Tibial artery (tissue), 4 donors: ENCODE measurements at regions not wholly inside any gene's neighbourhood (a gene's known extent, or its start where the extent isn't known, plus 50 kb on each side); places are given as distances from the start of the nearest gene placed in this dataset.

ENCODE experiments used
- DNase-seq, 2 donors: peaks; one replicate each; pipeline ENCODE4 v3.0.0-alpha.2; 2019
- H3K27ac ChIP-seq, 2 donors: fragments of 200-600 bp; sonication (generic) in 1 of 2; 1 replicate in 1 of 2; 2 replicates in 1 of 2; pipeline ENCODE4 v1.5.1; 2018 to 2019; ENCODE audit warnings: mild to moderate bottlenecking in 1 of 2
- H3K27me3 ChIP-seq, 2 donors: fragments of 200-600 bp; sonication (generic) in 1 of 2; one replicate each; pipeline versions ENCODE4 v1.5.1 to v1.6.0; 2016 to 2019
- H3K36me3 ChIP-seq, 3 donors: fragments of 200-600 bp; sonication (generic) in 2 of 3; one replicate each; pipeline ENCODE4 v1.5.1; 2016 to 2019; ENCODE audit warnings: mild to moderate bottlenecking in 2 of 3
- H3K4me1 ChIP-seq, 4 donors: fragments of 200-600 bp; sonication (generic) in 2 of 4; 1 replicate in 3 of 4; 2 replicates in 1 of 4; pipeline ENCODE4 v1.5.1; 2016 to 2019
- H3K4me3 ChIP-seq, 2 donors: fragments of 200-600 bp; sonication (generic) in 1 of 2; 1 replicate in 1 of 2; 2 replicates in 1 of 2; pipeline ENCODE4 v1.5.1; 2018 to 2019; ENCODE audit warnings: mild to moderate bottlenecking in 2 of 2
- H3K9me3 ChIP-seq, 3 donors: fragments of 200-600 bp; sonication (generic) in 1 of 3; one replicate each; pipeline ENCODE4 v1.5.1; 2016 to 2019
- CTCF ChIP-seq, 2 experiments: fragments of 200-600 bp in 1 of 2; fragments of 450-650 bp in 1 of 2; IDR thresholded peaks; one replicate each; pipeline ENCODE4 v1.5.1; 2017 to 2019; ENCODE audit warnings: antibody characterized with exemption in 2 of 2, mild to moderate bottlenecking in 1 of 2, moderate library complexity in 1 of 2
- intact Hi-C: fragments of 100-400 bp; cut with DNase I; formaldehyde crosslinking; loops from one replicate; pipeline ENCODE4 v1.15.0; 2023; ENCODE audit warnings: low total_unique reads

GRCh38 chr14:95449131-95449530 is 67.3 kb downstream of the SYNE3 start:
- no peak overlapping the region for H3K4me3 ChIP-seq
- H3K27ac ChIP-seq: no peak overlapping the region
- no peaks in the 10 kb centered on the region for H3K9me3 ChIP-seq
- intact Hi-C loops: no loop called here
- no peak for TF ChIP-seq CTCF (IDR thresholded peaks at IDR 0.05)
- no peaks in the 10 kb centered on the region for H3K4me1 ChIP-seq
- no peaks in the 10 kb centered on the region for H3K27me3 ChIP-seq
- no peak for DNase-seq
- peaks cover 19 to 88% (median 83%) of the 10 kb centered on the region in 3 donors for H3K36me3 ChIP-seq

DNA sequence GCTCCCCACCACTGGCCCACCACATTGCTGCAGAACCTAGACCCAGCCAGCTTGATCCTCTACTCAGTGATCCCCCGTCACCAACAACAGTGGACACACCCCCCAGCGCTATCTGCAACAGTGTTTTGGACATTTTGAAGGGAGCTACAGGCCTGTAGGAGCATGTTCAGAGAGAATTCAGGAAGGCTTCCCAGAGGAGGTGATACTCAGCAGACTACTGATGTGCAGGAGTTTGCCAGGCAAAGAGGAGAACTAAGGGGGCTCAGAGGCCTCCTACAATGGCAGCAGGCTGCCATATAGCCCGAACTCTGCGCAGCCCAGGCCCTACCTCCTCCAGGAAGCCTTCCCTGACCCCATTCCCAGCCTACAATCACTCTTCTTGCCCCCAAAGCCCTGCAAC is 70.0 kb downstream of the SYNE3 start:
- no peak for DNase-seq
- TF ChIP-seq CTCF (IDR thresholded peaks at IDR 0.05): no peak
- no peaks in the 10 kb centered on the region for H3K9me3 ChIP-seq
- H3K4me1 ChIP-seq: peaks cover 0 to 5% (median 0%) of the 10 kb centered on the region in 4 donors
- H3K27me3 ChIP-seq: no peaks in the 10 kb centered on the region
- H3K27ac ChIP-seq: no peak overlapping the region
- no peak overlapping the region for H3K4me3 ChIP-seq
- peaks cover 19 to 68% (median 66%) of the 10 kb centered on the region in 3 donors for H3K36me3 ChIP-seq
- intact Hi-C loops: no loop called here

DNA sequence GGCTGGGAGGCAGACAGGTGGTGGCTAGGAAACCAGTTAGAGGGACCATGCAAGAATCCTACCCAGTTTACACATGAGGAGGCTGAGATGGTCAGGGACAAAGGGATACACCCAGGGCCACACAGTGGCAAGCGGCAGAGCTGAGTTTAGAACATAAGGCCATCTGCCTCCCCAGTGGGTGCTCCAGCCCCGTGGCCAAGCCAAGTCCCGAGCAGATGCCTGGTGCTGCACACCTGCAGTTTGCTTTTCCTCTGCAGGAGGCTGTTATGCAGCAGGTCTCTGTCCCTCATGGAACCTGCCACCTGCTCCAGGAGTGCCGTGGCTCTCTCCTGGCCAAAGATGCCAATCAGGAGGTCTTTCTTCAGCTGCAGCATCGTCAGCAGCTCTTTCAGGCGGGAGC is 70.8 kb downstream of the SYNE3 start:
- H3K27ac ChIP-seq: no peak overlapping the region

DNA sequence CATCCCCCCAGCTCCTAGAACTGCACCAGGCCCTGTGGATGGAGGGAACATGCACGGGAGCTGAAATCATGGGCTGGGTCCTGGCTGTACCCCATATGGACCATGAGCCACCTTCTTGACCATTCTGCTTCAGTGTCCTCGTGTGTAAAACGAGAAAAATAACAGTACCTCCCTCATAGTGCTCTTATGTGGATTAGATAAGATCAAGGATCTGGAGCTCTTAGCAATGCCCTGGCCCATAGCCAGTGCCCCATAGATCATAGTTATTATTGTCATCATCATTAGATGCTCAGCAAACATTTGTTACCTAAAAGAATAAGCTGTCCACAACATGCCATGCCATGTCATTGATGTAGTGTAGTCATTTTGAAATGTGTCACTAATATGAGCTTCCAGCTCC is 71.3 kb downstream of the SYNE3 start:
- Histone ChIP-seq H3K4me3 (no peak overlapping the region), H3K4me1 (peaks cover 0 to 5% (median 0%) of the 10 kb centered on the region in 4 donors), H3K36me3 (peaks cover 18 to 65% (median 63%) of the 10 kb centered on the region in 3 donors), H3K27ac (no peak overlapping the region), H3K27me3 (no peaks in the 10 kb centered on the region), H3K9me3 (no peaks in the 10 kb centered on the region)
- TF ChIP-seq CTCF (IDR thresholded peaks at IDR 0.05): no peak
- DNase-seq: no peak
- intact Hi-C loops: no loop called here

More for the DNA sequence above, 70.8 kb downstream of the SYNE3 start:
- H3K4me1 ChIP-seq: peaks cover 0 to 5% (median 0%) of the 10 kb centered on the region in 4 donors
- no peak for DNase-seq
- intact Hi-C loops: no loop called here
- no peaks in the 10 kb centered on the region for H3K27me3 ChIP-seq
- no peak for TF ChIP-seq CTCF (IDR thresholded peaks at IDR 0.05)
- H3K9me3 ChIP-seq: no peaks in the 10 kb centered on the region
- H3K36me3 ChIP-seq: peaks cover 19 to 67% (median 65%) of the 10 kb centered on the region in 3 donors
- no peak overlapping the region for H3K4me3 ChIP-seq

GRCh38 chr14:95444132-95445129 is 72.0 kb downstream of the SYNE3 start:
- intact Hi-C loops: no loop called here
- Histone ChIP-seq H3K27me3 (no peaks in the 10 kb centered on the region), H3K9me3 (no peaks in the 10 kb centered on the region), H3K36me3 (peaks cover 12 to 64% (median 63%) of the 10 kb centered on the region in 3 donors), H3K4me3 (no peak overlapping the region), H3K27ac (no peak overlapping the region), H3K4me1 (peaks cover 0 to 5% (median 0%) of the 10 kb centered on the region in 4 donors)
- no peak for DNase-seq
- TF ChIP-seq CTCF (IDR thresholded peaks at IDR 0.05): no peak
